ENCODE measurements at regions not wholly inside any gene's neighbourhood (a gene's known extent, or its start where the extent isn't known, plus 50 kb on each side); places are given as distances from the start of the nearest gene placed in this dataset.
A peak's percentile ranks its signal among the peaks of the same experiment; 100 is the strongest.
"Not testable (repeated sequence)": the region's sequence is repeated elsewhere in the genome, so short reads cannot be mapped to it uniquely, and the experiment has no call there.

GRCh38 chr4:30073011-30073710 is 647.0 kb upstream of the PCDH7 start:
- no peak overlapping the region for H3K4me3 Mint-ChIP-seq
- H3K9me3 ChIP-seq (ENCODE audit: control insufficient read depth in 1 of 2, low read length in 2 of 2) = no peaks in the 10 kb centered on the region
- H3K36me3 ChIP-seq (ENCODE audit: insufficient read depth, low read length) = no peaks in the 10 kb centered on the region
- H3K27me3 ChIP-seq (ENCODE audit: insufficient read depth, low read length) = no peaks in the 10 kb centered on the region
- no peak overlapping the region for H3K27ac Mint-ChIP-seq
- H3K9me3 Mint-ChIP-seq = peaks cover 5 to 32% (median 21%) of the 10 kb centered on the region in 8 donors
- intact Hi-C loops (cut with micrococcal nuclease) = no loop called here
- no peak for DNase-seq
- no peak overlapping the region for H3K4me3 ChIP-seq (ENCODE audit: low read length in 2 of 2)
- no peaks in the 10 kb centered on the region for H3K4me1 ChIP-seq (ENCODE audit: insufficient read depth, low read length)
- H3K36me3 Mint-ChIP-seq = no peaks in the 10 kb centered on the region
- no peaks in the 10 kb centered on the region for H3K27me3 Mint-ChIP-seq
- ChIA-PET POLR2A (ENCODE audit: partially characterized antibody) (no interaction called here), CTCF (ENCODE audit: partially characterized antibody) (no interaction called here)
- H3K27ac ChIP-seq (ENCODE audit: low read depth, low read length) = no peak overlapping the region
- no peaks in the 10 kb centered on the region for H3K4me1 Mint-ChIP-seq

- H3K9me3 ChIP-seq (ENCODE audit: control insufficient read depth in 1 of 2, low read length in 2 of 2); H3K4me3 Mint-ChIP-seq; CTCF ChIA-PET (ENCODE audit: partially characterized antibody); intact Hi-C loops (cut with micrococcal nuclease); H3K27ac ChIP-seq (ENCODE audit: low read depth, low read length); H3K36me3 Mint-ChIP-seq; H3K4me1 ChIP-seq (ENCODE audit: insufficient read depth, low read length); H3K36me3 ChIP-seq (ENCODE audit: insufficient read depth, low read length); H3K27me3 Mint-ChIP-seq; POLR2A ChIA-PET (ENCODE audit: partially characterized antibody); H3K4me3 ChIP-seq (ENCODE audit: low read length in 2 of 2); H3K27me3 ChIP-seq (ENCODE audit: insufficient read depth, low read length); H3K4me1 Mint-ChIP-seq; H3K27ac Mint-ChIP-seq: not testable (repeated sequence)
- peak in 1 of 5 donors; percentile 30 for DNase-seq
- peaks cover 0 to 26% (median 11%) of the 10 kb centered on the region in 8 donors for H3K9me3 Mint-ChIP-seq
Observed at GRCh38 chr4:30092420-30093128, 627.6 kb upstream of the PCDH7 start.

GRCh38 chr4:30094887-30095286 is 625.3 kb upstream of the PCDH7 start:
- Mint-ChIP-seq H3K27me3 (no peaks in the 10 kb centered on the region), H3K4me1 (no peaks in the 10 kb centered on the region), H3K4me3 (no peak overlapping the region), H3K27ac (no peak overlapping the region), H3K9me3 (peaks cover 0 to 26% (median 4%) of the 10 kb centered on the region in 8 donors), H3K36me3 (no peaks in the 10 kb centered on the region)
- Histone ChIP-seq H3K27me3 (ENCODE audit: insufficient read depth, low read length) (no peaks in the 10 kb centered on the region), H3K4me1 (ENCODE audit: insufficient read depth, low read length) (no peaks in the 10 kb centered on the region), H3K4me3 (ENCODE audit: low read length in 2 of 2) (no peak overlapping the region), H3K27ac (ENCODE audit: low read depth, low read length) (no peak overlapping the region), H3K9me3 (ENCODE audit: control insufficient read depth in 1 of 2, low read length in 2 of 2) (no peaks in the 10 kb centered on the region), H3K36me3 (ENCODE audit: insufficient read depth, low read length) (no peaks in the 10 kb centered on the region)
- POLR2A ChIA-PET (ENCODE audit: partially characterized antibody) = interaction anchor here (0.5 kb wide), 1 partner anchor 582 kb away, joined by 3 read pairs; no protein-coding TSS in a partner anchor
- DNase-seq = no peak
- CTCF ChIA-PET (ENCODE audit: partially characterized antibody) = no interaction called here
- intact Hi-C loops (cut with micrococcal nuclease) = no loop called here

GRCh38 chr4:30103455-30103854 is 616.7 kb upstream of the PCDH7 start:
- Mint-ChIP-seq H3K27me3 (no peaks in the 10 kb centered on the region), H3K4me3 (no peak overlapping the region)
- CTCF ChIA-PET (ENCODE audit: partially characterized antibody) = no interaction called here

GRCh38 chr4:30116401-30116800 is 603.8 kb upstream of the PCDH7 start:
- H3K27me3 ChIP-seq (ENCODE audit: insufficient read depth, low read length) = no peaks in the 10 kb centered on the region
- no peak overlapping the region for H3K27ac ChIP-seq (ENCODE audit: low read depth, low read length)
- intact Hi-C loops (cut with micrococcal nuclease) = no loop called here
- no peaks in the 10 kb centered on the region for H3K27me3 Mint-ChIP-seq
- CTCF ChIA-PET (ENCODE audit: partially characterized antibody) = no interaction called here
- no peaks in the 10 kb centered on the region for H3K36me3 ChIP-seq (ENCODE audit: insufficient read depth, low read length)
- H3K27ac Mint-ChIP-seq = no peak overlapping the region
- peaks cover 2 to 32% (median 8%) of the 10 kb centered on the region in 8 donors for H3K9me3 Mint-ChIP-seq
- H3K36me3 Mint-ChIP-seq = no peaks in the 10 kb centered on the region
- no peaks in the 10 kb centered on the region for H3K4me1 ChIP-seq (ENCODE audit: insufficient read depth, low read length)
- H3K9me3 ChIP-seq (ENCODE audit: control insufficient read depth in 1 of 2, low read length in 2 of 2) = no peaks in the 10 kb centered on the region
- H3K4me3 Mint-ChIP-seq = no peak overlapping the region
- no peak for DNase-seq
- POLR2A ChIA-PET (ENCODE audit: partially characterized antibody) = no interaction called here
- H3K4me1 Mint-ChIP-seq = no peaks in the 10 kb centered on the region
- H3K4me3 ChIP-seq (ENCODE audit: low read length in 2 of 2) = no peak overlapping the region

More at GRCh38 chr4:30103455-30103854, 616.7 kb upstream of the PCDH7 start:
- POLR2A ChIA-PET (ENCODE audit: partially characterized antibody) = no interaction called here
- no peaks in the 10 kb centered on the region for H3K9me3 ChIP-seq (ENCODE audit: control insufficient read depth in 1 of 2, low read length in 2 of 2)
- no peak overlapping the region for H3K27ac ChIP-seq (ENCODE audit: low read depth, low read length)
- Mint-ChIP-seq H3K36me3 (peaks cover 0 to 3% of the 10 kb centered on the region in 2 donors), H3K4me1 (no peaks in the 10 kb centered on the region), H3K9me3 (peaks cover 0 to 23% (median 5%) of the 10 kb centered on the region in 8 donors), H3K27ac (no peak overlapping the region)
- intact Hi-C loops (cut with micrococcal nuclease) = no loop called here
- no peak for DNase-seq
- H3K36me3 ChIP-seq (ENCODE audit: insufficient read depth, low read length) = no peaks in the 10 kb centered on the region
- no peaks in the 10 kb centered on the region for H3K4me1 ChIP-seq (ENCODE audit: insufficient read depth, low read length)
- H3K27me3 ChIP-seq (ENCODE audit: insufficient read depth, low read length) = no peaks in the 10 kb centered on the region
- no peak overlapping the region for H3K4me3 ChIP-seq (ENCODE audit: low read length in 2 of 2)

GRCh38 chr4:30117433-30117832 is 602.7 kb upstream of the PCDH7 start:
- no peak overlapping the region for H3K27ac Mint-ChIP-seq
- POLR2A ChIA-PET (ENCODE audit: partially characterized antibody) = no interaction called here
- peaks cover 2 to 30% (median 8%) of the 10 kb centered on the region in 8 donors for H3K9me3 Mint-ChIP-seq
- Histone ChIP-seq H3K27ac (ENCODE audit: low read depth, low read length) (no peak overlapping the region), H3K4me1 (ENCODE audit: insufficient read depth, low read length) (no peaks in the 10 kb centered on the region), H3K36me3 (ENCODE audit: insufficient read depth, low read length) (no peaks in the 10 kb centered on the region), H3K4me3 (ENCODE audit: low read length in 2 of 2) (no peak overlapping the region), H3K9me3 (ENCODE audit: control insufficient read depth in 1 of 2, low read length in 2 of 2) (no peaks in the 10 kb centered on the region), H3K27me3 (ENCODE audit: insufficient read depth, low read length) (no peaks in the 10 kb centered on the region)
- intact Hi-C loops (cut with micrococcal nuclease) = no loop called here
- no peaks in the 10 kb centered on the region for H3K36me3 Mint-ChIP-seq
- CTCF ChIA-PET (ENCODE audit: partially characterized antibody) = no interaction called here
- H3K27me3 Mint-ChIP-seq = no peaks in the 10 kb centered on the region
- no peak for DNase-seq
- H3K4me3 Mint-ChIP-seq = no peak overlapping the region
- H3K4me1 Mint-ChIP-seq = no peaks in the 10 kb centered on the region

- DNase-seq = no peak
- Histone ChIP-seq H3K4me1 (ENCODE audit: insufficient read depth, low read length) (no peaks in the 10 kb centered on the region), H3K36me3 (ENCODE audit: insufficient read depth, low read length) (no peaks in the 10 kb centered on the region), H3K27me3 (ENCODE audit: insufficient read depth, low read length) (no peaks in the 10 kb centered on the region), H3K27ac (ENCODE audit: low read depth, low read length) (no peak overlapping the region), H3K4me3 (ENCODE audit: low read length in 2 of 2) (no peak overlapping the region), H3K9me3 (ENCODE audit: control insufficient read depth in 1 of 2, low read length in 2 of 2) (no peaks in the 10 kb centered on the region)
- H3K9me3 Mint-ChIP-seq = peaks cover 0 to 19% (median 2%) of the 10 kb centered on the region in 8 donors
- no peaks in the 10 kb centered on the region for H3K27me3 Mint-ChIP-seq
- ChIA-PET CTCF (ENCODE audit: partially characterized antibody) (no interaction called here), POLR2A (ENCODE audit: partially characterized antibody) (no interaction called here)
- no peak overlapping the region for H3K27ac Mint-ChIP-seq
- H3K4me3 Mint-ChIP-seq = no peak overlapping the region
- no peaks in the 10 kb centered on the region for H3K4me1 Mint-ChIP-seq
- no peaks in the 10 kb centered on the region for H3K36me3 Mint-ChIP-seq
- intact Hi-C loops (cut with micrococcal nuclease) = no loop called here
Observed at GRCh38 chr4:30122711-30123110, 597.5 kb upstream of the PCDH7 start.

All from CD4-positive, alpha-beta memory T cell (primary cell).